ENCODE measurements at regions not wholly inside any gene's neighbourhood (a gene's known extent, or its start where the extent isn't known, plus 50 kb on each side); places are given as distances from the start of the nearest gene placed in this dataset.

DNA sequence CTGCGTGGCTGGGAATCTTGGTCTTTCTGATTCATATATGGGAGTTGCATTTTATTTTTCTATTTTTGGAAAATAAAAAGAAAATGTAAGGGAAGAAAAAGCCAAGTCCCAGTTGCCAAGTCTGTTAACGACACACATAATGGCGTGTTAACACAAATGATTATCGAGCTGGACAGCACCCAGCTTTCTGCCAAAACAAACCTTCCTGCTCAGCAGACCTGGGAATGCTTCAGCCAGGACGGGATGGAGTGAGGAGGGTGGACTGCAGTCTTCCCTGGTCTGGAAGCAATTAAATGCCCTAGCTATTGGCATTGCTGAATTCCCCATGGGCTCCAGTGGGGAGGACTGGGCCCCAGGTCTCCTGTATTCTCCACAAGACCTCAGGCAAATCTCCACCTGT lies 184.2 kb upstream of the USP24 start:
- TF ChIP-seq, protein P1, sequence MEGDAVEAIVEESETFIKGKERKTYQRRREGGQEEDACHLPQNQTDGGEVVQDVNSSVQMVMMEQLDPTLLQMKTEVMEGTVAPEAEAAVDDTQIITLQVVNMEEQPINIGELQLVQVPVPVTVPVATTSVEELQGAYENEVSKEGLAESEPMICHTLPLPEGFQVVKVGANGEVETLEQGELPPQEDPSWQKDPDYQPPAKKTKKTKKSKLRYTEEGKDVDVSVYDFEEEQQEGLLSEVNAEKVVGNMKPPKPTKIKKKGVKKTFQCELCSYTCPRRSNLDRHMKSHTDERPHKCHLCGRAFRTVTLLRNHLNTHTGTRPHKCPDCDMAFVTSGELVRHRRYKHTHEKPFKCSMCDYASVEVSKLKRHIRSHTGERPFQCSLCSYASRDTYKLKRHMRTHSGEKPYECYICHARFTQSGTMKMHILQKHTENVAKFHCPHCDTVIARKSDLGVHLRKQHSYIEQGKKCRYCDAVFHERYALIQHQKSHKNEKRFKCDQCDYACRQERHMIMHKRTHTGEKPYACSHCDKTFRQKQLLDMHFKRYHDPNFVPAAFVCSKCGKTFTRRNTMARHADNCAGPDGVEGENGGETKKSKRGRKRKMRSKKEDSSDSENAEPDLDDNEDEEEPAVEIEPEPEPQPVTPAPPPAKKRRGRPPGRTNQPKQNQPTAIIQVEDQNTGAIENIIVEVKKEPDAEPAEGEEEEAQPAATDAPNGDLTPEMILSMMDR (IDR thresholded peaks at IDR 0.05), result no peak
- no peak for TF ChIP-seq ZFX (IDR thresholded peaks at IDR 0.05; ENCODE audit: borderline replicate concordance)

All from 22Rv1 (cell line).